NCI-H82 (cell line): ENCODE measurements at regions not wholly inside any gene's neighbourhood (a gene's known extent, or its start where the extent isn't known, plus 50 kb on each side); places are given as distances from the start of the nearest gene placed in this dataset.
A peak's percentile ranks its signal among the peaks of the same experiment; 100 is the strongest.

Experiments
- DNase-seq: peaks from one replicate; lab custom pipeline; 2025; lab: John Stamatoyannopoulos, UW

DNA sequence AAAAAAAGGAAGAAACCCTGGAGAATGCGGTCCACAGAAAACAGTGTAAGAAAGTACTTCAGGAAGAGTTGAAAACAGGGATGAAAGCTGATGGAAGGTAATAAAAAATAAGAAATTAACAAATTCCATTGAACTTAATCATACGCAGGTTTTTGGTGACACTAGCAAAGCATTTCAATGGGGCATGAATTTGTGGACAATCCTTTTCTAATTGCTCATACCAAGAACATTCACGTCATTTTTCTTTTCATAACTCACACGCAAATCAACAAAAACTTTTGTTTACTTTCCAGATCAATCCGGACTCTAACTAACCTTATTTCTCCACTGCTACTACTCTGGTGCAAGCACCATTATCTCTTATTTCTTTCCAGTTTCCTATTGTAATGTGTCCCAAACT is 1195.0 kb downstream of the SLITRK5 start:
- no peak for DNase-seq

DNA sequence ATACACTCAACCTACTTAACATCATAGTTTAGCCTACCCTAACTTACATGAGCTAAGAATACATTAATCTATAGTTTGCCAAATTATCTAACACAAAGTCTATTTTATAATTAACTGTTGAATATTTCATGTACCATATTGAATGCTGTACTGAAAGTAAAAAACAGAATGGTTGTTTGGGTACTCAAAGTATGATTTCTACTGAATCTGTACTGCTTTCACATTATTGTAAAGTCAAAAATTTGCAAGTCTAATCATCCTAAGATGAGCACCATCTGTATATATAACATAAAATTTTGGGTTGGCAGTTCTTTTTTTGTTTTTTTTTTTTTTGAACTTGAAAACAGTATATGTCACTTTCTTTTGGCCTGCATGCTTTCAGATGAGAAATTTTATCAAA is 1212.6 kb downstream of the SLITRK5 start:
- no peak for DNase-seq

DNA sequence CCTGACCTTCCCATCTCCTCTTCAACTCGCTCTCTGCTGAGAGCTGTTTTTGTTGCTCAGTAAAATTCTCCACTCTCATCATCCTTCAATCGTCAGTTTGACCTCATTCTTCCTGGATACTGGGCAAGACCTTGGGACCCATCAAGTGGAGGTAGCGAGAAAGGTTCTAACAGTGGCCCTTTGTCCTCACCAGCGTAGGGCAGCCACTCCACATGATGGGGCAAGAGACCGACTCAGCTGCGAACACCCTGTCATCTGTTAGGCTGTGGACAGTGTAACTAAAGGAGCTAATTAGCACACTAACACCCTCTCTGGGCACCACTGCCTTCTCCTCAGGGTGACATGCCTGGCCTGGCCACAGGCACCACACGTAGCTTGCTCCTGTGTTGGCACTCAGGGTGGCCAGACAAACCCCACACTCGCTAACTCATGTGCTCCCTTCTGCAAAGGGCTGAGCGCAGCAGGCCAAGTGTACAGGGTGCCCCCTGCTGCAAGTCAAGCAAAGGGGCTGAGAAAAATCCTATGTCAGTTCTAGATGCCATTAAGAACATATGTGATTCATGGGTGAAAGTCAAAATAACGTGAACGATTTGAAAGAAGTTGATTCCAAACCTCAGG is 1216.0 kb downstream of the SLITRK5 start:
- DNase-seq: peak; percentile 26

DNA sequence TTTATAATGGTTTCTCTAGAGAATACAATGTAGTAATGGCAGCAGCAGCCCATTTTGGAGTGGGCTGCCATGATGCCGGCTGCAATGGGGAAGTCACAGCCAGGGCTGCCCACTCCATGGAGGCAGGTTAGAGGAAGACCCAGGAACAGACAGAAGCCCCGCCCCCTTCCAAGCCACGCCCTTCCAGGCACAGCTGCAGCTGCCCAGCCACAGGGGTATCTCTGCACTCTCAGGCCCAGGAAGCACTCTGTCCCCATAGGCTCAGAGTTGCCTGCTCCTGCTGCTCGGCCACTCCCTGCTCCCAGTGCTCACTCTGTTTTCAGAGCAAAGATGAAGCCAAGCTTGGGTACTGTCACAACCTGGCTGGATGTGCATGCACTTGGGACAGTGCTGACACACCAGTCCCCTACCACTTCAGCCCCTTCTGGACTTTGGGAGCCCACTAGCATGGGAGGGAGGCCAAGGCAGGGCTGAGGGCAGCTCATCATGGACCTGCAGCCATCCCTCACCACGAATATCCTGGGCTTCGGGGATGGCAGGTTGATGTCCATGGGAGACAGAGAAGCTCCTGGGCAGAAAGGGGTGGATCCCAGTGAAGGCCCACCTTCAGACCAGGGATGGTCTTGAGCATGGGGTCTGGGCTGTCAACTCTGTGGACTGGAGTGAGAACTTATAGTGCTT is 1224.2 kb downstream of the SLITRK5 start:
- peak; percentile 16 for DNase-seq

DNA sequence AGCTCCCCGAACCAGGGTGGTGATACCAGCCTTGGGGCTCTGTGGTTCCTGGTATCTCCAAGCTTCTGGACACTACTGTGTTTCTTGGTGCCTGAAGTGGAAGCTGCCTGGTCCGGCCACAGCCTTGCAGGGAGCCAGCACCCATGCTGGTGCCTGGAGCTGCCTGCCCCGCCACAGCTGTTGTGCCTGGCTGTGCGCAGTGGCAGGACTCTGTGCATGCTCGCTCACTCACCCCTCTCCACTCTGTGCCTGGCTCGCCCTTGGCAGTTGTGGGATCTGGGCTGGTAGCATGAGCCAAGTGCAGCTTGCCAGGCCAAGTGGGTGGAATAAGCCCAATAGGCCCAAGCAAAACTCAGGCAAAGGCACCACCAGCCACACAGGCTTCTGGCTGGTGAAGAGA is 1225.3 kb downstream of the SLITRK5 start:
- no peak for DNase-seq

DNA sequence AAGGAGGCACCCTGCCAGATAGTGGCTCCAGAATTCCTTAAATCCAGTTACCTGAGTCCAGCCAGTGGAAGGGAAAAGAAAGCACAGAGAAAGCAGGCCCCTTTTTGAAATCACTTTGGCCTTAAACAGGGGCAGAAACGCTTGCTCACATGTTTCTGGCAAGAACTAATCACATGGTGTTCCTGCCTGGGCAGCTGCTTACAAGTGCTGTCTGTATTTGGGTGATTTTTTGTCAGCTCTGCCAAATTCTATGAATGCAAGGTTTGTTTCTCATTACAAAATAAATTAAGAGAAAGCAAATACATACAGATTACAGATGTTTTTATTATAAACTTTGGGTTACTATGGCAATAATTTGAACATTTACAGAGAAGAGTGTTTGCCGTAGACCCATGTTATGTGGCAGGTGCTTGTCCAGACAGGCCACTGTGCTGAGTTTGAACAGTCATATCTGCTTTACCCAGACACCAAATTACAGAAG is 1237.8 kb downstream of the SLITRK5 start:
- DNase-seq: no peak

DNA sequence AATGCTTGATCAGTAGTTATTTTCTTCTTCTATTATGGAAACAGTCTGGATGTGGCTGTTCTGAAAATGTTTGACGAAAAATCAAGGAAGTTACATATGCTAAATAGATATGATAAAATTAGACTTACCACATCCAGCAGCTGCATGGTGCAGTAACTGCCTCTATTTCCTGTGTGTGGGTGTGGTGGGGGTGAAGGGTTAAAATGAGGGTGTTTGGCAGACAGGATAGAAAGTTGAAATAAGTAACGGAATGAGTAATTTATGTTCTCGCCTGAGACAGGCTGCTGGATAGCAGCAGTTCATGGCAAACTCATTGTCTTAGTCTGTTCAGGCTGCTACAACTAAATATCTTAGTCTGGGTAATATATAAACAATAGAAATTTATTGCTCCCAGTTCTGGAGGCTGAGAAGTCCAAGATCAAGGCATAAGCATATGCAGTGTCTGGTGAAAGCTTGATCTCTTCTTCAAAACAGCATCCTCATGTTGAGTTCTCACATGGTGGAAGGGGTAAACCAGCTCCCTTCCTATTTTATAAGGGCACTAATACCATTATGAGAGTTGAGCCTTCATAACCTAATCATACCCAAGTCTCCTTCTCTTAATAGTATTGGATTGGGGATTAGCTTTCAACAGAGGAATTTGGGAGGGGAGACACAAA is 1248.9 kb downstream of the SLITRK5 start:
- peak; percentile 82 for DNase-seq

DNA sequence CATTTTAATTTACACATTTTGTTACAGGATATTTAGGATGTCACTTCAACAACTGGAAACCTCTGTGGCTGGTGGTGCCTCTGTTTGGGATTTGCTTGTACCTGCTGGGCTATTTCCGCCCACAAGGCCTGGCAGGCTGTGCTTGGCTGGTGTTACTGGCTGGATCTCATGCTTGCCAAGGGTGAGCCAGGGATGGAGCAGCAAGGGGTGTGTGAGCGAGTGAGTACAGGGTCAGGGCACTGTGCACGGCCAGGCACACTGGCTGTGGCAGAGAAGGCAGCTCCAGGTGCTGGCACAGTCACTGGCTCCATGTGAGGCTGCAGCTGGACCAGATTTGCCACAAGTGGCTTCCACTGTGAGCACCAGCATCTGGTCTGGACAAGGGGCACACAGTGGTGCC is 1254.8 kb downstream of the SLITRK5 start:
- no peak for DNase-seq

DNA sequence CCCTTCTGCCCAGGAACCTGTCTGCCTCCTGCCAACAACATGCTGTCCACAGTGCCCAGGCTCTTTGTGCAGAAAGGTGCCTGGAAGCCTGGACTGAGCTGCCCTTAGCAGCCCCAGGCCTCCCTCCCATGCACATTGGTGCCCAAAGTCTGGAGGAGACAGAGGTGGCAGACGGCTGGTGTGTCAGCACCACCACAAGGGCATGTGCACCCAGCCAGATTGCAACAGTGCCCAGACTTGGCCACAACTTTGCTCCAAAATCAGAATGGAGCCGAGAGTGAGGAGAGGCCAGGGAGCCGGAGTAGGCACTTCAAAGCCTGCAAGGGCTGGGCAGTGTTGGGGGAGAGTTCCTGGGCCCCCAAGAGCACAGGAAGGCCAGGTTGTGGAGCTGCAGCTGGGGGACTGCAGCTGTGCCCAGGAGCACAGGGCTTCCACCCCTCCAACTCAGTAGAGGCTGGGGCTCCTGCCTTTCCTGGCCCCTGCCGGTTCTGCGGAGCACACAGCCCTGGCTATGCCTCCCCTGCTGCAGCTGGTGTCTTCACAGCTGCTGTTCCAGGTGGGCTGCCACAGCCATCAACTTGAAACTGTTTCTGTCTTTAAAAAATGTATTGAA is 1255.8 kb downstream of the SLITRK5 start:
- DNase-seq: no peak

DNA sequence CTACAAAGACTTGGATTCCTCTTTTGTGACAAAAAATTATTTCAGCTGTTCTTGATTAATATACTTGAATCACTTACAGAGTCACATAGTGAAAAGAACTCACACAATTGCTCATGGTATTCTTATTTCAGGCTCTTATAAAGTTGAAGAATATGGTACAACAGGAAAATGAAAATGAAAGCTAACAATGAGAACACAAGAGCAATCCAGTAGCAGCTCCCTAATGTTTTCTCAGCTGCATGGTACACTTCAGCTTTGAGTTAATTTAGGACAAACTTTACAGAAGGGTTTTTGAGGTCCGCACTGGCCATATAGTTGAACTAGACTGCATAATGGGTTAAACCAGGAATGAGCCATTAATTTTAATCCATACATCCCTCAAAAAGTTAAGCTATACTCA is 1261.8 kb downstream of the SLITRK5 start:
- no peak for DNase-seq

DNA sequence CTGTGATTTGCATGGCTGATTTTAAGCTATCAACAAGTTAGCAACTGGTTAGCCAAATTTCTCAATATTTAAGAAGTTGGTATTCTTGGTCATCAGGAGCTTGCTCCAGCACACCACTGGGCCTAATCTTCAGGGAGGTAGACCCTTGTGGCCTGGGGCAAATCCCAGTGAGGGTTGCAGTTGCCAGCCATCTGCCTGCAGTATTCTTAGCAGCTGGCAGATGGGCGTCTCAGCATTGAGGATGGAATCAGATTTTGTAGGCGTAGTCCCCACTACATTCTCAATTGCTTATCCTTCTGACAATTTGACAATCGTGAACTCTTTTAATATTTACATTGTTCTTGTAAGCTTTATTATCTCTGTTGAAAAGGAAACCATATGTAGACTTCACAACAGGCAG is 1266.2 kb downstream of the SLITRK5 start:
- peak; percentile 87 for DNase-seq

DNA sequence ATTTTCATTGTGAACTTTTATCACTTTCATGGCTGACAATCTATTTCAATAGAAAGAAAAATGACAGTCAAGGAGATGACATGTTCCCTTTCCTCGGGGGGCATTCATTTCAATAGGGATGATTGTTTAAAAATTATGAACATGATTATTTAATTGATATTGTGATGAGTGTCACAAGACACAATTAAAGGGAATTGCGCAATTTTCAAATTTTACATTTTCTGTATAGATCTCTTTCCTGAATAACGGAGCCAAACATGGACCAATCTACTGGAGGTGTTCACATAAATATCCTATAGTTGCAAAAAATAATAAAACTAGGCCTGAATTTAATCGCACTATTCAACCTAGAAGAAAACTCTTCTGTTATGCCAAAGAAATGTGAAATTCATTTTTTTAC is 1274.6 kb downstream of the SLITRK5 start:
- no peak for DNase-seq

DNA sequence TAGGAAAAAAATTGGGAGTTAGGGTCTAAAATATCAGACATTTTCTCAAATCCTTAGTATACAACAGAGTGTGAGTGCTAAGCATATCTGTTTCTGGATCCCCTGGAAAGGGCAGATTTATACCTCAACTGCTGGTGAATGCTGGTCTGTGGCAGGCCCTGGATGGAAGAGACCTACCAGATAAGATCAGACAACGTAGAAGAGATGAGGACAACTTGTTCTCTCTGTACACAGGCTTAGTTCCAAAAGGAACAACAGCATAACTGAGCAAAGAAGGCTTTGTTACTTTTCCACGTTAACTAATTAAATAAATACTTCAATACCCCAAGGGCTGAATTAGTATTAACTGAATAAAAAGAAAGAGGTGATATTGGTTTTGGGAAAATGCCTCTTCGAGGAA is 1277.3 kb downstream of the SLITRK5 start:
- no peak for DNase-seq

DNA sequence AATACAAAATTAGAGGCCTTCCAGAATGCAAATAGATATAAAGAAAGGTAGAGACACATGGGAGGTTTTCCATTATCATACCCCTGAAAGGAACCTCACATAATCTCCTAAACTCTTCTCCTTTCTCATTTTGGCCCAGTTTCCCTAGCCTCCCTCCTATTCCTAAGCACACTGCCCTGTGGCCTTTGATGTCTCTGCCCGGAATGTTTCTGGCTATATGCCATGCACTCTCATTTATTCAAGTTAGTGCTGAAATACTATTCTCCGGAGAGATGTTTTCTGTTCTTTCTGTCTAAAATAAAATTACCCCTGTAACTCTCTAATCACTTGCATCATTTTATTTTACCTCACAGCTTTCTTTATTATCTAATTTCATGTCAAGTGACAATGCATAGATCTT is 1287.7 kb downstream of the SLITRK5 start:
- DNase-seq: no peak

DNA sequence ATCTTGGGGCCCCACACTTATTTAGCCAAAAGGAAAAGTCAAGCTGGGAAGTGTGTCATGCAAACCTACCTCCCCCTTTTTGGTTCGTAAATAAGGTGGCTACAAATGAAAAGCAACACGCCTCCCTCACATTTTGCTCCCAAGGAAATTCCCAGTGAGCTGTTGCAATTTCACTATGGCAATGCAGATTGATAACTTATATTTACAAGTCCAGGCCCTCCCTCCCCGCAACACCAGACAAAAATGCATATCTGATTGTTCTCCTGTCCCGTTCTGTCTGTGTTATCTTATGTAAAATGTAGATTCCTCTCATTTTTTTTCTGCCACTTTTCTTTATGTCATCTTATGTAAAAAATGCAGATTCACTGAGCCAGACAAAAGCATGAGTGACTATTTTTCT is 1305.3 kb downstream of the SLITRK5 start:
- no peak for DNase-seq

DNA sequence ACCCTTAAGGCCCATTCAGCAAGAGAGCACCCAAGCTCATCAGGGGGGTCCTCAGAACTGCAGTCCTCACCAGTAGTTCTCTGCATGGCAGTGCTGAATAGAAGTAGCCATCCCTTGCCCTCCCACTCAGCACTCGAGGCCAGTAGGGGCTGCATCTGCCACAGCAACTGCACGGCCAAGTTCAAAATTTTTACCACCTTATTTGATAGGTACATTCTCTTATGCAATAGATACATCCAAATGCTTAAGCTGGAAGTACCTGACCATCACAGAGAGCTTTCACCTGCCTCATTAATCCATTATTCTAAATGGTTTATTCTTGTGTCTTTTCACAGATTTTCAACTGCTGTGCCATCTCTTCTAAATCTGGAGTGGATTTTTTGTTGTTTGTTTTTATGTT is 1307.4 kb downstream of the SLITRK5 start:
- no peak for DNase-seq

DNA sequence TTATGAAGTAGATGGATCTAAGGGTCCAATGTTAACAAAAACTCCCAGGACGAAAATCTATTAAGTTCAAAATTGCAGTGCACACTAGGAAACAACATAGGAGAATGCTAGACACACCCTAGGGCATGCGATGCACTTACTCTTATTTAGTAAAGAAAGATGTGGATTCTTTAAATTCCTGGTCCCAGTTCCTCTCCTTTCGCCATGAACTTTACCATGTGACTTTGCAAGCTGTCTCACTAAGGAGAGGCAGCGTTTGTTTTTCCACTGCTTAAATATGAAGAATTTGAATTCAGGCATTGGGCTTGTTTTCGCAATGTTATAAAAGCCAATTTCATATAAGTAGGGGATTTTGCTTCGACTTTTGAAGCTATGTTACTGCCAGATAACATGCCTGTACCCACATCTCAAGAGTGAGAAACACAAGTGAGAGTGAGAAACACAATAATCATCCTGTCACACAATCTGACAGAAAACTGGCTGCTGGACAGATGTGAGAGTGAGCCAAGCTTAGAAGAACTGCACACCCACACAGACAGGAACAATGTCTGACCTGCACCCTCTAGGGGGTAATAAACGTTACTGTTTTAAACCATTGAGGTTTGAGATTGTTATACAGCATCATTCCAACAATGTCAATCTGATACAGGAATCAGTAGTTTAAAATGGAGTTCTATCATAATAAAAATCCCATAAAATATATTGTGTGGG is 1308.4 kb downstream of the SLITRK5 start:
- peak; percentile 36 for DNase-seq

DNA sequence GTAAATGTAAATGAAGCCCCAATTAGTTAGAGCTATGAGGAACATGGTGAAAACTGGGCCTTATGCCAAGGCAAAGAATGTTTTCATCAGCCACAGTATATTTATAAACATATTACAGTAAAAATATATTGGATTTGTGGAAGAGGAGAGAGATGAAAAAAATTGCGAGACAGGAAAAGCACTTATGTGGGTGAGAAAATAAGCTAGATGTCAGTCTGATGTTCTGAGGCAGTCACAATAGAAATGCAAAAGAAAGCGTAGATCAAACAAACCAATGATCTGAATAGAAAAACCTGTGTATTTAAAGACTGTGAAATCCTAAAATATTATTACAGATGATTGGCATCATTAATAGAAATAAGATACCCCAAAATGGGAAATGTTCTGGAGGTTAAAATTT is 1332.5 kb downstream of the SLITRK5 start:
- DNase-seq: no peak

DNA sequence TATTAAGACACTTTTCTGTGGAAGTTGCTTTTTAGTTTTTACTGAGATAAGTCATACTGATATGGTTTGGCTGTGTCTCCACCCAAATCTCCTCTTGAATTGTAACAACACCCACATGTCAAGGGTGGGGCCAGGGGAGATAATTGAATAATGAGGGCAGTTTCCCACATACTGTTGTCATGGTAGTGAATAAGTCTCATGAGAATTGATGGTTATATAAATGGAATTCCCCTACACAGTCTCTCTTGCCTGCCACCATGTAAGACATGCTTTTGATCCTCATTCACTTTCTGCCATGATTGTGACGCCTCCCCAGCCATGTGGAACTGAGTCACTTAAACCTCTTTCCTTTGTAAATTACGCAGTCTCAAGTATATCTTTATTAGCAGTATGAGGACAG is 1340.4 kb downstream of the SLITRK5 start:
- no peak for DNase-seq

DNA sequence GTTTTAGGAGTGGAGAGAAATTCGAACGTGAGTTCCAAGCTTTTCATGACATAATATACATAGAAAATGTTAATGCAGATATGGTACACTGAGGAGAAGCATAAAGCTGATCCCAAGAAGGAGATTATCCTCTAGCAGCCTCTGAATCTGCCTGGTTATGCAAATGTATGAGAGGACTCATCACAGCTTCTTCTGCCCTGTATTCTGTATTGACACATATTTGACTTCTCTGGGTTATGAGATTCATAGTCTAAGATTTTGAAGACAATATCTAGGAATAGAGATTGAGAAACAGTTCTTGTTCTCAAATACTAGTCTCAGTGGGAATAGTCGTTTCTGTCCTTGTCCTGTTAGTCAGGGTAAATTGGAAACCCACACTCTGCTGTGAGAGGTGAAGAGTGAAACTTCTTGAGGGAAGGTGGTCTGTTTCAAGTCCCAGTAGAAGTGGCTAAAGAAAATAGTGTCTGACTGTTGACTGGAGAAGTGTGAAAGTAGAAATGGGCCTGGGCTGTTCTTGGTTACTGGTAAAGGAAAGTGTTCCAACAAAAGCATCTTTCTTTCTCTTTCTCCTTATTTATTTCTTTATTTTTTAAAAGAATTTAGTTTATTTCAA is 1356.6 kb downstream of the SLITRK5 start:
- no peak for DNase-seq

DNA sequence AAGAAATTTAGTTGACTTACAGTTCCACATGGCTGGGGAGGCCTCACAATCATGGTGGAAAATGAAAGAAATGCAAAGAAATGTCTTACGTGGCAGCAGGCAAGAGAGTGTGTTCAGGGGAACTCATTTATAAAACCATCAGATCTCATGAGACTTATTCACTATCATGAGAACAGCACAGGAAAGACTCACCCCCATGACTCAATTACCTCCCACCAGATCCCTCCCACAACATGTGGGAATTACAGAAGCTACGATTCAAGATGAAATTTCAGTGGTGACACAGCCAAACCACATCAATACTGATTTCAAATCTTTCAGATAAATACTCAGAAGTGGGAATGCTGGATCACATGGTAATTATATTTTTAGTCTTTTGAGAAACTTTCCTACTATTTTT is 1357.9 kb downstream of the SLITRK5 start:
- no peak for DNase-seq

DNA sequence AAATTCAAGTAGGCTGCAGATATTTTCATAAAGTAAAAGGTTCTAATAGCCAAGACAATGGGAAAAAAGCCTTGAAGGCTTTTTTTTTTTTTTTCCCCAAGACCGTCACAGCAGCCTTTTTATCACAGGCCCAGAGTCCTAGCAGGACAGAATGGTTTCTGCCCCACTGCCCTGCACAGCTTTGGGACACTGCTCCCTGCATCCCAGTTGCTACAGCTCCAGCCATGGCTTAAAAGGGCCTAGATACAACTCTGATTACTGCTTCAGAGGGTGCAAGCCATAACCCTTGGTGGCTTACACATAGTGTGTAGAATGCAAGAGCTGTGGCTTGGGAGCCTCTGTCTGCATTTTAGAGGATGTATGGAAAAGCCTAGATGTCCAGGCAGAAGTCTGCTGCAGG is 1362.8 kb downstream of the SLITRK5 start:
- no peak for DNase-seq
